Parathyroid adenoma (tissue), 2 donors: ENCODE measurements at regions not wholly inside any gene's neighbourhood (a gene's known extent, or its start where the extent isn't known, plus 50 kb on each side); places are given as distances from the start of the nearest gene placed in this dataset.

Source experiments
- H2AFZ ChIP-seq: fragments of 300-600 bp; sonication (generic); one replicate; pipeline ENCODE4 v1.7.0; 2017; ENCODE audit warnings: antibody characterized with exemption, mild to moderate bottlenecking
- H3K27ac ChIP-seq: fragments of 300-600 bp; sonication (generic); one replicate; pipeline ENCODE4 v1.7.0; 2017
- H3K27me3 ChIP-seq: fragments of 300-600 bp; sonication (generic); one replicate; pipeline ENCODE4 v1.7.0; 2017; ENCODE audit warnings: low read length; ENCODE audit not compliant: control insufficient read depth, insufficient read depth
- H3K36me3 ChIP-seq: fragments of 300-600 bp; sonication (generic); one replicate; pipeline ENCODE4 v1.7.0; 2017; ENCODE audit warnings: low read length; ENCODE audit not compliant: control insufficient read depth, insufficient read depth
- H3K4me1 ChIP-seq: fragments of 300-600 bp; sonication (generic); one replicate; pipeline ENCODE4 v1.7.0; 2017; ENCODE audit warnings: control low read depth
- H3K4me2 ChIP-seq: fragments of 300-600 bp; sonication (generic); one replicate; pipeline ENCODE4 v1.7.0; 2017; ENCODE audit warnings: low read length
- H3K4me3 ChIP-seq: fragments of 300-600 bp; sonication (generic); one replicate; pipeline ENCODE4 v1.7.0; 2017; ENCODE audit warnings: low read depth, low read length
- H3K79me2 ChIP-seq: fragments of 300-600 bp; sonication (generic); one replicate; pipeline ENCODE4 v1.7.0; 2017; ENCODE audit warnings: control low read depth
- H3K9ac ChIP-seq: fragments of 300-600 bp; sonication (generic); one replicate; pipeline ENCODE4 v1.7.0; 2017; ENCODE audit warnings: mild to moderate bottlenecking
- H3K9me3 ChIP-seq: fragments of 300-600 bp; sonication (generic); one replicate; pipeline ENCODE4 v1.7.0; 2017; ENCODE audit warnings: low read length; ENCODE audit not compliant: control insufficient read depth
- TF ChIP-seq, protein P1 (sequence below): fragments of 300-600 bp; sonication (generic); IDR thresholded peaks from one replicate; pipeline ENCODE4 v1.7.0; 2017; ENCODE audit warnings: antibody characterized with exemption, mild to moderate bottlenecking
- donor health status: primary hyperparathyroidism.

GRCh38 chr16:9434659-9435058 is 343.2 kb downstream of the HAPSTR1 start:
- Histone ChIP-seq H2AFZ (no peak overlapping the region), H3K4me1 (no peaks in the 10 kb centered on the region), H3K27me3 (no peaks in the 10 kb centered on the region), H3K36me3 (no peaks in the 10 kb centered on the region), H3K9ac (no peak overlapping the region), H3K4me2 (no peak overlapping the region), H3K9me3 (no peaks in the 10 kb centered on the region), H3K4me3 (no peak overlapping the region), H3K79me2 (no peaks in the 10 kb centered on the region), H3K27ac (no peak overlapping the region)
- TF ChIP-seq, protein P1, sequence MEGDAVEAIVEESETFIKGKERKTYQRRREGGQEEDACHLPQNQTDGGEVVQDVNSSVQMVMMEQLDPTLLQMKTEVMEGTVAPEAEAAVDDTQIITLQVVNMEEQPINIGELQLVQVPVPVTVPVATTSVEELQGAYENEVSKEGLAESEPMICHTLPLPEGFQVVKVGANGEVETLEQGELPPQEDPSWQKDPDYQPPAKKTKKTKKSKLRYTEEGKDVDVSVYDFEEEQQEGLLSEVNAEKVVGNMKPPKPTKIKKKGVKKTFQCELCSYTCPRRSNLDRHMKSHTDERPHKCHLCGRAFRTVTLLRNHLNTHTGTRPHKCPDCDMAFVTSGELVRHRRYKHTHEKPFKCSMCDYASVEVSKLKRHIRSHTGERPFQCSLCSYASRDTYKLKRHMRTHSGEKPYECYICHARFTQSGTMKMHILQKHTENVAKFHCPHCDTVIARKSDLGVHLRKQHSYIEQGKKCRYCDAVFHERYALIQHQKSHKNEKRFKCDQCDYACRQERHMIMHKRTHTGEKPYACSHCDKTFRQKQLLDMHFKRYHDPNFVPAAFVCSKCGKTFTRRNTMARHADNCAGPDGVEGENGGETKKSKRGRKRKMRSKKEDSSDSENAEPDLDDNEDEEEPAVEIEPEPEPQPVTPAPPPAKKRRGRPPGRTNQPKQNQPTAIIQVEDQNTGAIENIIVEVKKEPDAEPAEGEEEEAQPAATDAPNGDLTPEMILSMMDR = no peak

DNA sequence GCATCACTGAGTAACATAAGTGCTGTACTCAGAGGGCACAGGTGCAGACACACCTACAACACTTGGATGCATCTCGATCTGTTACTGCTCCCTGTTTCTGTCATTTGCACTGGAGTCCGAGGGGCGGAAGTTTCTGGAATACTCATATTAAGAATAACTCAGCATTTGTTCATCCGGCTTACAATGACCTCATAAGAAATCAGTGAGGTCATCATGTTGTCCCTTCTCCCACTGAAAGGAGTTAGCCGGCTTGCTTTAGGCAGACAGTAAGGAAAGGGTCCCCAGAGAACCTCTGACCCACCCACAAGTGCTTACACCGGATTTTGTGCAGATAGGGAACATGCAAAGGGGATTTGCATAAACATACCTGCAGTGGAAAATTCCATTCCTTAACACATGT is 344.7 kb downstream of the HAPSTR1 start:
- Histone ChIP-seq H3K36me3 (no peaks in the 10 kb centered on the region), H3K9me3 (no peaks in the 10 kb centered on the region), H3K27ac (no peak overlapping the region), H2AFZ (no peak overlapping the region), H3K9ac (no peak overlapping the region), H3K4me2 (no peak overlapping the region), H3K79me2 (no peaks in the 10 kb centered on the region), H3K4me3 (no peak overlapping the region), H3K4me1 (no peaks in the 10 kb centered on the region), H3K27me3 (no peaks in the 10 kb centered on the region)
- TF ChIP-seq, protein P1 = no peak

- no peaks in the 10 kb centered on the region for H3K27me3 ChIP-seq
- TF ChIP-seq, protein P1 = no peak
These were observed 345.7 kb downstream of the HAPSTR1 start for GRCh38 chr16:9437115-9437514.

GRCh38 chr16:9438991-9439390 is 347.5 kb downstream of the HAPSTR1 start:
- Histone ChIP-seq H3K36me3 (no peaks in the 10 kb centered on the region), H2AFZ (no peak overlapping the region), H3K4me1 (no peaks in the 10 kb centered on the region)

More at GRCh38 chr16:9437115-9437514, 345.7 kb downstream of the HAPSTR1 start:
- H3K9ac ChIP-seq = no peak overlapping the region
- no peak overlapping the region for H2AFZ ChIP-seq
- no peaks in the 10 kb centered on the region for H3K36me3 ChIP-seq
- no peak overlapping the region for H3K4me3 ChIP-seq
- H3K9me3 ChIP-seq = no peaks in the 10 kb centered on the region
- H3K4me1 ChIP-seq = no peaks in the 10 kb centered on the region
- H3K79me2 ChIP-seq = no peaks in the 10 kb centered on the region
- H3K27ac ChIP-seq = no peak overlapping the region
- no peak overlapping the region for H3K4me2 ChIP-seq

GRCh38 chr16:9441012-9441411 is 349.6 kb downstream of the HAPSTR1 start:
- Histone ChIP-seq H3K36me3 (no peaks in the 10 kb centered on the region), H2AFZ (no peak overlapping the region), H3K9ac (no peak overlapping the region), H3K27ac (no peak overlapping the region), H3K27me3 (no peaks in the 10 kb centered on the region), H3K79me2 (no peaks in the 10 kb centered on the region), H3K4me1 (no peaks in the 10 kb centered on the region), H3K9me3 (no peaks in the 10 kb centered on the region), H3K4me3 (no peak overlapping the region), H3K4me2 (no peak overlapping the region)
- TF ChIP-seq, protein P1 = no peak

More at GRCh38 chr16:9438991-9439390, 347.5 kb downstream of the HAPSTR1 start:
- Histone ChIP-seq H3K79me2 (no peaks in the 10 kb centered on the region), H3K9ac (no peak overlapping the region), H3K9me3 (no peaks in the 10 kb centered on the region), H3K4me3 (no peak overlapping the region), H3K4me2 (no peak overlapping the region), H3K27ac (no peak overlapping the region), H3K27me3 (no peaks in the 10 kb centered on the region)
- TF ChIP-seq, protein P1 = no peak
